HG03469 (cell line): ENCODE measurements at regions not wholly inside any gene's neighbourhood (a gene's known extent, or its start where the extent isn't known, plus 50 kb on each side); places are given as distances from the start of the nearest gene placed in this dataset.

Source experiments
- ATAC-seq: cut with Tn5 transposase; IDR thresholded peaks from one replicate; pipeline ENCODE4 v1.9.1; 2021; ENCODE audit warnings: mild to moderate bottlenecking, moderate library complexity, moderate number of reproducible peaks; ENCODE audit not compliant: unreplicated experiment

DNA sequence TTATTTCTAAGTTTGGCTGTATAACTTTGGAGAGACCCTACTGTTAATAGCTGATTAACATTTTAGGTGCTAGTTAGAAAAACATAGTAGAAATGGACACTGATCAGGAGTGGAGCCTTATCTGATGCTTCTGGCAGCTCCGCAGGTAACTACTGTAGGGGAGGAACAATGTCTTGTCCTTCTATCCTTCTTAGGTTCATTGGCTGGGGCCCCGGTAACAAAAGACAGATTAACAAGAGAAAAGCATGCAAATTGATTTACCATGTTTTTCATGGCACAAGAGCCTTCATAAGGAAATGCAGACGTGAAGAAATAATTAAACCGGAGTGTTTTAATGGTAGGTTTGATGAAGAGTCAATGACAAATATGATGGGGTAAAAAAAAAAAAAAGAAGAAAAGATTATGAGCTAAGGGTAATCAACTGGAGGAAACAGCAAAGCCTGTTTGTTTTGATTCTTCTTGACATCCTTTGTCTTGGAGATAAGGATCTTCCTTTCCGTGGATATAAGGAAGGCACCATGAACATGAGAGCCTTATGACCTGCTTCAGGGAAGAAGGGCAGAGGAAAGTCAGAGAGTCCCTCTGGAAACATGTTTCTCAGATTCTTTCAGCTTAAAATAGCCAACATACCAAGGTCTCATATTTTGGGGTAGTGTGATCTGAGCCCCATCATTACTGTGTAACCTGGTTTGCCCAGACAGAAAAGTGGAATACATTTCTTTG lies 62.4 kb upstream of the GCFC2 start:
- ATAC-seq: no peak

DNA sequence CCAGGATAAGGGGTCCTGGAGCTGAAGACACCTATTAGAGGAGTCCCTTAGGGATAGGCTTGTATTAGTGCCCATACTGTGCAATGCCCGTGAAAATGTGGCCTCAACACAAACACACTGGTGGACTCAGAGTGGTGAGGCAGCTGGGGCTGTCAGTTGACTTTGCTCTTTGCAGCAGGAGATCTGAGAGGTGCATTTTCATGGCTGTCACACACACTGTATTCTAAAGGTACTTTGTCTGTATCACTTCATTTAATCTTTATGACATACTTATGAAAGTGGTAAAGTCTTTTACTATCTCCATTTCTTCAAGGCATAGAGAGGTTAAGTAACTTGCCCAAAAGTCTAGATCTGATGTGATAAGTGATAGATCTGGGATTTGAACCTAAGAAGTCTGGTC lies 55.1 kb upstream of the GCFC2 start:
- ATAC-seq: no peak

DNA sequence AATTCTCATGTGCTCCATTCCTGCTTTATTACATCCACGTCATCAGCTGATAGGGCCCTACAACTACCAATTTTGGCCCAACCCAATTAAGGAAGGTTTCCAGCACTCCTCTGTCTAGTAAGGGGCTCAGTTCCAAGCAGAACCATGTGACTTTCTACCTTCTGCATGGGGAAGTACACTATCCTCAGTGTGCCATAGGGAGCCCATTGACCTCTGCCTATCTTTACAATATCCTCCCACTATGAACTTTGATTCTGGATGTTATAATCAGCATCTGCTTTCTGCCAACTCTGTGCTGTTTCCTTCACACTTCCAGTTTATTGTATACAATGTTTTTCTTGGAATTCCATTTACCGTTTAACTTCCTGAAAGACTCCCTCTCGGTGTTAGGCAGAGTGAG lies 53.9 kb upstream of the GCFC2 start:
- ATAC-seq: no peak
